GM23248 (cell line): ENCODE measurements at regions not wholly inside any gene's neighbourhood (a gene's known extent, or its start where the extent isn't known, plus 50 kb on each side); places are given as distances from the start of the nearest gene placed in this dataset.
A peak's percentile ranks its signal among the peaks of the same experiment; 100 is the strongest.

Experiments used
- DNase-seq: peaks from one replicate; pipeline ENCODE4 v3.0.0-alpha.2; 2015
- H2AFZ ChIP-seq: fragments of 200-600 bp; sonication (generic); 2 replicates; pipeline ENCODE4 v1.6.1; 2016; ENCODE audit warnings: antibody characterized with exemption
- H3F3A ChIP-seq: fragments of 200-600 bp; sonication (generic); 2 replicates; pipeline ENCODE4 v1.6.1; 2016; ENCODE audit warnings: mild to moderate bottlenecking, antibody characterized with exemption, mixed run types; ENCODE audit not compliant: insufficient read depth
- H3K27ac ChIP-seq: fragments of 200-600 bp; sonication (generic); 2 replicates; pipeline ENCODE4 v1.5.1; 2016; ENCODE audit warnings: mild to moderate bottlenecking
- H3K27me3 ChIP-seq: fragments of 200-600 bp; sonication (generic); replicated peaks from 2 replicates; pipeline ENCODE4 v1.6.1; 2016; ENCODE audit warnings: mild to moderate bottlenecking; ENCODE audit not compliant: insufficient read depth
- H3K36me3 ChIP-seq: fragments of 200-600 bp; sonication (generic); 2 replicates; pipeline ENCODE4 v1.6.1; 2016; ENCODE audit warnings: low read depth, mild to moderate bottlenecking
- H3K4me1 ChIP-seq: fragments of 200-600 bp; sonication (generic); 2 replicates; pipeline ENCODE4 v1.6.1; 2016; ENCODE audit warnings: mild to moderate bottlenecking; ENCODE audit not compliant: insufficient read depth
- H3K4me2 ChIP-seq: fragments of 200-600 bp; sonication (generic); one replicate; pipeline ENCODE4 v1.6.1; 2016; ENCODE audit warnings: mild to moderate bottlenecking; ENCODE audit not compliant: unreplicated experiment
- H3K4me3 ChIP-seq: fragments of 200-600 bp; sonication (generic); 2 replicates; pipeline ENCODE4 v1.5.1; 2016; ENCODE audit warnings: mild to moderate bottlenecking
- H3K79me2 ChIP-seq: fragments of 200-600 bp; sonication (generic); 2 replicates; pipeline ENCODE4 v1.6.1; 2016; ENCODE audit warnings: mild to moderate bottlenecking; ENCODE audit not compliant: insufficient read depth
- H3K9ac ChIP-seq: fragments of 200-600 bp; sonication (generic); 2 replicates; pipeline ENCODE4 v1.6.1; 2016; ENCODE audit warnings: mild to moderate bottlenecking
- H3K9me2 ChIP-seq: fragments of 200-600 bp; sonication (generic); 2 replicates; pipeline ENCODE4 v1.6.1; 2016; ENCODE audit warnings: mixed run types, mild to moderate bottlenecking, moderate library complexity; ENCODE audit not compliant: insufficient read depth
- H3K9me3 ChIP-seq: fragments of 200-600 bp; sonication (generic); one replicate; pipeline ENCODE4 v1.6.1; 2017; ENCODE audit warnings: low read depth
- H4K20me1 ChIP-seq: fragments of 200-600 bp; sonication (generic); 2 replicates; pipeline ENCODE4 v1.6.0; 2016; ENCODE audit not compliant: insufficient read depth
- EZH2 ChIP-seq: fragments of 200-600 bp; sonication (generic); IDR thresholded peaks from 2 replicates; pipeline ENCODE4 v1.6.1; 2018; ENCODE audit warnings: antibody characterized with exemption, mild to moderate bottlenecking; ENCODE audit not compliant: insufficient read depth, poor library complexity, severe bottlenecking
- EZH2phosphoT487 ChIP-seq: fragments of 200-600 bp; sonication (generic); IDR thresholded peaks from 2 replicates; pipeline ENCODE4 v1.6.1; 2018; ENCODE audit warnings: antibody characterized with exemption, moderate library complexity, mild to moderate bottlenecking, low read depth; ENCODE audit not compliant: insufficient read depth
- WGBS, 2 experiments: methylation state at CpG; one replicate each; pipeline ENCODE4 v1.1.6; 2015 to 2017; ENCODE audit warnings: low lambda C conversion rate in 2 of 2, low coverage in 1 of 2; ENCODE audit errors: missing lambda C conversion rate in 2 of 2; 5-methylcytosine and 5-hydroxymethylcytosine counted together
- in situ Hi-C: fragments of 300-500 bp; cut with MboI; formaldehyde crosslinking; loops from 2 replicates; pipeline ENCODE4 v1.15.0; 2020

GRCh38 chr20:50418890-50419642 is 91.1 kb upstream of the PTPN1 start:
- DNase-seq = no peak
- Histone ChIP-seq H2AFZ (no peak overlapping the region), H3K79me2 (no peaks in the 10 kb centered on the region), H3K4me2 (no peak overlapping the region), H4K20me1 (no peaks in the 10 kb centered on the region), H3F3A (0 out of 2 replicates have a peak, but pooled peaks cover 7% of the 10 kb centered on the region), H3K4me3 (no peak overlapping the region), H3K36me3 (no peaks in the 10 kb centered on the region), H3K9me3 (no peaks in the 10 kb centered on the region), H3K27me3 (no peaks in the 10 kb centered on the region), H3K27ac (no peak overlapping the region), H3K9ac (no peak overlapping the region), H3K9me2 (no peaks in the 10 kb centered on the region), H3K4me1 (peaks cover 24% of the 10 kb centered on the region)
- WGBS, 2 experiments = 75 to 83% methylated on average over 4 of the region's 4 CpGs
- no peak for TF ChIP-seq EZH2phosphoT487
- TF ChIP-seq EZH2 = no peak
- in situ Hi-C loops = no loop called here

DNA sequence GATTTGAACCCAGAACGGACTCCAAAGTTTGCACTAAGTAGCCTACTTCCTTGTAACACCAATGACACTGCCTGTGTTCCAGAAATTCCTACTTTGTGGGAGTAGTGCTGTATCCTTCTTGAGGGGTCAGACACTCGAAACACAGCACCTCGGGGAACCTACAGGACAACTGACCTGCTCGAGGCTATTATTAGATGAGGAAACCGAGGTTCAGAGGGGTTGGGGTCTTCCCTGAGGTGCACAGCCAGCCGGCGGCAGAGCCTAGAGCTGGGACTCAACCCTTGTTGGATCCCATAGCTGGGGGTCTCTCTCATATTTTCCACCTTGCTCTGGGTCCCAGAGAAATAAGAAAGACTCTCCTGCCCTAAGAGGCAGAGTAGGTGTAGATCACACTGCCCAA is 89.8 kb upstream of the PTPN1 start:
- H3K79me2 ChIP-seq = no peaks in the 10 kb centered on the region
- no peaks in the 10 kb centered on the region for H3K27me3 ChIP-seq
- no peaks in the 10 kb centered on the region for H4K20me1 ChIP-seq
- no peak for DNase-seq
- H3K9ac ChIP-seq = no peak overlapping the region
- peaks cover 24% of the 10 kb centered on the region for H3K4me1 ChIP-seq
- no peak overlapping the region for H3K4me3 ChIP-seq
- no peak overlapping the region for H3K4me2 ChIP-seq
- no peaks in the 10 kb centered on the region for H3K9me3 ChIP-seq
- no peak overlapping the region for H3K27ac ChIP-seq
- WGBS, 2 experiments = 88 to 95% methylated on average over 7 of the region's 7 CpGs
- H3F3A ChIP-seq = 0 out of 2 replicates have a peak, but pooled peaks cover 3% of the 10 kb centered on the region
- H3K36me3 ChIP-seq = no peaks in the 10 kb centered on the region
- no peak overlapping the region for H2AFZ ChIP-seq
- in situ Hi-C loops = no loop called here
- H3K9me2 ChIP-seq = no peaks in the 10 kb centered on the region
- TF ChIP-seq EZH2 (no peak), EZH2phosphoT487 (no peak)

DNA sequence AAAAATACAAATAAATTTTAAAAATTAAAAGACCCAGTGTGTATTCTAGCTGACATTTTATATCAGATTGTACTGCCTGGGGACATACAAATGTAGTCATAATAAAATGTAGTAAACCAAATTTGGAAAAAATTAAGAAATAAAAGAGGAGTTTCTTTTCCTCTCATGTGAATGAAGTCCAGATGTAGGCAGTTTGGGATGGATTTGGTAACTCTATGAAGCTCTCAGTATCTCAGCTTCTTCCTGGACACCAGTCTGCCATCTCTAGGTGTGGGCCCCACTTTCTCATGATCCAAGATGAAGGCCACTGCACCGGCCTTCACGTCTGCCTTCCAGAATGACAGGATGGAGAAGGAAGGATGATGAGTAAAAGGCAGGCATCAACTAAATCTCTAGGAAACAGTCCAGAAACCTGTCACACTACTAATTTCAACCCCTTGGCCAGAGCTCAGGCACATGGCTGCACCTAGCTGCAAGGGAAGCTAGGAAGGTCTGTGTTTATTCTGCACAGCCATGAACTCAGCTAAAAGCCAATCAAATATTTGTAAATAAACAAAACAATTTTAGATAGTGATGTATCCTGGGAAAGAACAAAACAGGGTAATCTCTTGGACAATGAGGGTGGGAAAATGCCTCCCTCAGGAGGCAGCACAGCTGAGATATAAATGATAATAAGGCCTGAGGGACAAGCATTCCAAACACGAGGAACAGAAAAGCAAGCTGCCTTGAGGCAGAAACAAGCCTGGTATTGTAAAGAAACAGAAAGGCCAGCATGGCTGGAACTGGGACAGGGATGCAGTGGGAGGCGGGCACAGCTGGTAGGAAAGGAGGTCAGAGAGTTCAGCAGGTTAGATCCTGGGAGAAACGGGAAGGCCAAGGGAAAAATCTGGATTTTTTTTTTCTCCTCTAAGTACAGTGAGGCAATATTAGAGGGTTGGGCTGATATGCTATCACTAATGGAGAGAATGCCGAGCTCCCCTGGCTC is 88.5 kb upstream of the PTPN1 start:
- Histone ChIP-seq H2AFZ (no peak overlapping the region), H3K4me3 (no peak overlapping the region), H3K9me2 (no peaks in the 10 kb centered on the region), H3K79me2 (no peaks in the 10 kb centered on the region), H3K36me3 (no peaks in the 10 kb centered on the region), H3K27ac (no peak overlapping the region), H3K4me2 (no peak overlapping the region), H3K27me3 (no peaks in the 10 kb centered on the region), H4K20me1 (no peaks in the 10 kb centered on the region), H3F3A (0 out of 2 replicates have a peak, but pooled peaks cover 3% of the 10 kb centered on the region), H3K4me1 (peaks cover 15% of the 10 kb centered on the region), H3K9ac (no peak overlapping the region), H3K9me3 (no peaks in the 10 kb centered on the region)
- no peak for DNase-seq
- TF ChIP-seq EZH2phosphoT487 (no peak), EZH2 (no peak)
- 83 to 88% methylated on average over 6 of the region's 6 CpGs for WGBS, 2 experiments
- in situ Hi-C loops = no loop called here

DNA sequence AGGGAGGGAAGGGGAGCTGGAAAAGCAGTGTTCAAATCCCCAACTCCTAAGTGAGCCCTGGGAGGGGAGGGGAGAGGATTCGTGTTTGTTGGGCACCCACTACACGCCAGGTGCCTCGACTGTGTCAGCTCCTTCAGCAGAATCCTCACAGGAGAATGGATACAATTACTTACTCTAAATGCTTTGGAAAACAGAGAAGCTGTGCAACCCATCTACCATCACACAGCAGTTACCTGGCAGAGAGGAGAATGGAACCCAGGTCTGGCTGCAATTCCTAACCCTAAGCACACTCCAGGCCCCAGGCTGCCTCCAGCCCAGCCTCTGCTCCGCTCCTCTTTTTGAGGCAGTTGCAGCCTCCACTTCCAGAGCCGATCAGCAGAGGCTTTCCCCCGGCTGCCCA is 86.4 kb upstream of the PTPN1 start:
- H3F3A ChIP-seq = 0 out of 2 replicates have a peak, but pooled peaks cover 3% of the 10 kb centered on the region
- peak overlapping the region; percentile 23 for H3K4me2 ChIP-seq
- no peaks in the 10 kb centered on the region for H3K36me3 ChIP-seq
- peak overlapping the region; percentile 44; the same call in 1 of the 2 replicates for H3K27ac ChIP-seq
- no peaks in the 10 kb centered on the region for H3K79me2 ChIP-seq
- H2AFZ ChIP-seq = no peak overlapping the region
- no peak for DNase-seq
- TF ChIP-seq EZH2phosphoT487 = no peak
- TF ChIP-seq EZH2 = no peak
- no peak overlapping the region for H3K4me3 ChIP-seq
- no peaks in the 10 kb centered on the region for H3K9me3 ChIP-seq
- H4K20me1 ChIP-seq = no peaks in the 10 kb centered on the region
- H3K27me3 ChIP-seq = no peaks in the 10 kb centered on the region
- in situ Hi-C loops = no loop called here
- peaks cover 28% of the 10 kb centered on the region for H3K4me1 ChIP-seq
- WGBS, 2 experiments = 64 to 70% methylated on average over 5 to 6 of the region's 6 CpGs
- no peaks in the 10 kb centered on the region for H3K9me2 ChIP-seq
- H3K9ac ChIP-seq = no peak overlapping the region
